Ovary (tissue), 7 donors: ENCODE measurements at regions not wholly inside any gene's neighbourhood (a gene's known extent, or its start where the extent isn't known, plus 50 kb on each side); places are given as distances from the start of the nearest gene placed in this dataset.
"Not testable (repeated sequence)": the region's sequence is repeated elsewhere in the genome, so short reads cannot be mapped to it uniquely, and the experiment has no call there.

Experiments
- DNase-seq, 5 donors: peaks; one replicate each; pipeline ENCODE4 v3.0.0-alpha.2; 2019 to 2020
- H3K27ac ChIP-seq, 2 donors: fragments of 200-600 bp; one replicate each; pipeline versions ENCODE4 v1.5.1 to v1.8.0; 2019 to 2022
- H3K27me3 ChIP-seq: fragments of 200-600 bp; one replicate; pipeline ENCODE4 v1.8.0; 2022
- H3K36me3 ChIP-seq: fragments of 200-600 bp; sonication (generic); one replicate; pipeline ENCODE4 v1.5.1; 2019
- H3K4me1 ChIP-seq: one replicate; pipeline ENCODE4 v1.8.1; 2013; ENCODE audit warnings: mild to moderate bottlenecking, moderate library complexity; ENCODE audit not compliant: insufficient read depth
- H3K4me3 ChIP-seq: fragments of 200-600 bp; sonication (generic); one replicate; pipeline ENCODE4 v1.5.1; 2017
- H3K9me3 ChIP-seq, 2 donors: fragments of 200-600 bp in 1 of 2; sonication (generic) in 1 of 2; one replicate each; pipeline versions ENCODE4 v1.5.1 to v1.8.1; 2013 to 2019; ENCODE audit warnings: mild to moderate bottlenecking in 1 of 2, moderate library complexity in 1 of 2
- EP300 ChIP-seq: sonication (generic); formaldehyde crosslinking; IDR thresholded peaks from one replicate; pipeline ENCODE4 v1.6.1; 2017; ENCODE audit warnings: antibody characterized with exemption
- POLR2A ChIP-seq: fragments of 450-650 bp; IDR thresholded peaks from one replicate; pipeline ENCODE4 v1.6.1; 2017; ENCODE audit warnings: antibody characterized with exemption, mild to moderate bottlenecking, moderate library complexity
- WGBS, 3 donors: extraction: QIAGEN DNeasy Blood & Tissue Kit in 1 of 3; methylation state at CpG; one replicate each; pipeline versions ENCODE4 v1.1.5 to v1.1.7; 2013 to 2017; 5-methylcytosine and 5-hydroxymethylcytosine counted together
- intact Hi-C, 4 donors: fragments of 100-400 bp; cut with DNase I; formaldehyde crosslinking; loops; one replicate each; pipeline versions ENCODE4 v1.11.0 to v1.15.1; 2022 to 2023
- TF ChIP-seq, protein P1 (sequence below), 3 donors: fragments of 450-650 bp in 2 of 3; fragments of 200-600 bp in 1 of 3; IDR thresholded peaks; one replicate each; pipeline versions ENCODE4 v1.5.1 to v1.8.0; 2016 to 2022; ENCODE audit warnings: antibody characterized with exemption in 3 of 3, mild to moderate bottlenecking in 1 of 3
- donor health status: DM: no; HTN: no; CAD: no; lungs with moderate emphysema.
- donor health status: DM: no; HTN: no; CAD: no.
- donor health status: Bipolar disorder and iron deficiency.
- donor health status: DM: no; HTN: no; CAD: no.
- donor health status: DM: yes; HTN: yes; CAD: no.

DNA sequence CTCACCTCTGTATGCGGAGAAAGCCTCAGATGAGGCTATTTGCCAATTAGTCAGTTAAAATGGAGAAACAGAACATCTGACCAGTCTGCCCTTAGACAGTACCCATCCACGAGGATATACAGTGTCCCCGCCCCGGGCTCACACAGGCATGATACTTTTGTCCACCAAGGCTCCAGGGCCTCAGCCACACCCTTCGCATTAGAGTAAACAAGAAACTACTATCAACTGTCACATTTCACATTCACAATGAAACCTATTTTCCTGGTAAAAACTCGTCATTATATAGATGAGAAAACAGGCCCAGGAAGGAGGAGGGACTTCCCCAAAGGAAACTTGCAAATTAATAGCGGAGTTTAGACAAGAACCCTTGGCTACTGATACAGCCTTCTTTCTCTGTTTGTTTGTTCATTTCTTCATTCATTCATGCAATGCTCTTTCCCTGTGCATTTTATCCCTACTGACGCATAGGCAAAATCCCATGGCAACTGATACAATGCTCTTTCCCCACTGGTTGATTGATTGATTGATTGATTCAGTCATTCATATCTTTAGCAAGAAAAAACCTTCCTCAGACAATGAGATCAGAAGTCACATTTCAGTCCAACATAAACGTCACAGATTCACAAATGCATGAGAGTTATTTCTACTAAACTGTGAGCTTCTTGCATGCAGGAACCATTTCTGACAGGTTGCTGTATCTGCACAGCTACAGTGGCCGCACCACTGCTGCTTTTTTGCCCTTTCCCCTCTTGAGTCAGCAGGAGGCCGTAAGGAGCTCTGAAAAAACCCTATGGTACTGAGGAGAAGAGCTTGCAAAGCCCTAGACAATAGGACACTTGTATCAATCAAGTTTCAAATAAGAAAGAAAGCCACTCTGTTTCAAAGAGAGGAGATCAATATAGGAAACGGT, 777.1 kb downstream of the RNF144A start:
- DNase-seq: no peak
- intact Hi-C loops: no loop called here
- 84 to 87% (median 86%) methylated on average over 12 of the region's 12 CpGs for WGBS, 3 donors
- Histone ChIP-seq H3K9me3 (no peaks in the 10 kb centered on the region), H3K36me3 (no peaks in the 10 kb centered on the region), H3K27ac (no peak overlapping the region), H3K4me1 (no peaks in the 10 kb centered on the region), H3K27me3 (no peaks in the 10 kb centered on the region), H3K4me3 (no peak overlapping the region)
- TF ChIP-seq, protein P1, sequence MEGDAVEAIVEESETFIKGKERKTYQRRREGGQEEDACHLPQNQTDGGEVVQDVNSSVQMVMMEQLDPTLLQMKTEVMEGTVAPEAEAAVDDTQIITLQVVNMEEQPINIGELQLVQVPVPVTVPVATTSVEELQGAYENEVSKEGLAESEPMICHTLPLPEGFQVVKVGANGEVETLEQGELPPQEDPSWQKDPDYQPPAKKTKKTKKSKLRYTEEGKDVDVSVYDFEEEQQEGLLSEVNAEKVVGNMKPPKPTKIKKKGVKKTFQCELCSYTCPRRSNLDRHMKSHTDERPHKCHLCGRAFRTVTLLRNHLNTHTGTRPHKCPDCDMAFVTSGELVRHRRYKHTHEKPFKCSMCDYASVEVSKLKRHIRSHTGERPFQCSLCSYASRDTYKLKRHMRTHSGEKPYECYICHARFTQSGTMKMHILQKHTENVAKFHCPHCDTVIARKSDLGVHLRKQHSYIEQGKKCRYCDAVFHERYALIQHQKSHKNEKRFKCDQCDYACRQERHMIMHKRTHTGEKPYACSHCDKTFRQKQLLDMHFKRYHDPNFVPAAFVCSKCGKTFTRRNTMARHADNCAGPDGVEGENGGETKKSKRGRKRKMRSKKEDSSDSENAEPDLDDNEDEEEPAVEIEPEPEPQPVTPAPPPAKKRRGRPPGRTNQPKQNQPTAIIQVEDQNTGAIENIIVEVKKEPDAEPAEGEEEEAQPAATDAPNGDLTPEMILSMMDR (IDR thresholded peaks at IDR 0.05): no peak
- TF ChIP-seq EP300: no peak
- TF ChIP-seq POLR2A: no peak

DNA sequence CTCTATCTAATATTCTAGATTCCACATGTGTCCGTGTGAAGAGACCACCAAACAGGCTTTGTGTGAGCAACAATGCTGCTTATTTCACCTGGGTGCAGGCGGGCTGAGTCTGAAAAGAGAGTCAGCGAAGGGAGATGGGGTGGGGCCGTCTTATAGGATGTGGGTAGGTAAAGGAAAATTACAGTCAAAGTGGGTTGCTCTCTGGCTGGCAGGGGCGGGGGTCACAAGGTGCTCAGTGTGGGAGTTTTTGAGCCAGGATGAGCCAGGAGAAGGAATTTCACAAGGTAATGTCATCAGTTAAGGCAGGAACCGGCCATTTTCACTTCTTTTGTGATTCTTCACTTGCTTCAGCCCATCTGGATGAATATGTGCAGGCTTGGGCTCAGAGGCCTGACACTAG, 779.3 kb downstream of the RNF144A start:
- H3K9me3 ChIP-seq, H3K36me3 ChIP-seq, H3K4me3 ChIP-seq, H3K27me3 ChIP-seq, H3K4me1 ChIP-seq, H3K27ac ChIP-seq, intact Hi-C loops, DNase-seq: not testable (repeated sequence)
- whole genome bisulfite sequencing, 3 donors: 81 to 89% (median 88%) methylated on average over 6 of the region's 6 CpGs

DNA sequence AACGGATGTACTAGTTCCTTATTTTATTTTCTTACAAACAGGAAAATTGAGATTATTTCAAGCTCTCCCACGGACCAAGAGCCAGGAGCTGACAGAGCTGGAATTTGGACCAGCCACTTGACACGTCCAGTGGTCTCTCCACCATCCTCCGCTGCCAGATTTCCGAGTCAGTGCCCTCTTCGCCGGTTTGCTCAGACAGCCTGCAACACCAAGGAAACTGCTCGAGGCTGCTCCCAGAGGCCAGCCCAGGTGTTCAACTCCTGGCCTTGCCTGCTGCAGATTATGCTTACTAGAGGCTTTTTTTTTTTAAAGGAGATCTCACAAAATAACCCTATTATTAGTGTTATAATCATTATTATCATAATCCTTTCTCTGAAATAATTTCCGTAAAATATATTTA, 779.8 kb downstream of the RNF144A start:
- Histone ChIP-seq H3K4me3 (no peak overlapping the region), H3K27me3 (no peaks in the 10 kb centered on the region), H3K36me3 (no peaks in the 10 kb centered on the region), H3K4me1 (no peaks in the 10 kb centered on the region), H3K9me3 (no peaks in the 10 kb centered on the region), H3K27ac (no peak overlapping the region)
- TF ChIP-seq EP300: no peak
- TF ChIP-seq, protein P1 (IDR thresholded peaks at IDR 0.05): no peak
- TF ChIP-seq POLR2A: no peak
- WGBS, 3 donors: 79 to 86% (median 80%) methylated on average over 9 of the region's 9 CpGs
- no peak for DNase-seq
- intact Hi-C loops: no loop called here

DNA sequence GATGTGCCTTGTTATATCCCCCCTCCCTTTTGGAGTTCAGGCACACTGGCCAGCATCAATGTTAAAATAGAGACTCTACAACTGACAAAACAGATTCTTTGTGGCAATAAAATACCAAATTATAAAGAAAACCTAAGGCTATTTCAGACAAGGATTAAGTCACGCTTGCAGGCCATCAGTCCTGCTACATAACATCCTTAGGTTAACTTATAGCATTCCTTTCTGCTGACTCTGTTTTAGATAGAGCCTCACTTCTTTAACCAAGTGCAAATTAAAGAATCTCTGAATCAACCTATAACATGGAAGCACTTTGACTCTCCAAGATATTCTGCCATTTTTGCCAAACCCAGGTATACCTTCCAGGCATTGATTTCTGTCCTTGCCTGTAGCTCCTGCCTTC, 784.6 kb downstream of the RNF144A start:
- intact Hi-C loops: loop anchor here in 1 of 4 donors (2.0 kb wide), 1 partner anchor 415 kb away; no protein-coding TSS in a partner anchor
- WGBS, 3 donors: 94 to 100% (median 97%) methylated on average over 1 of the region's 1 CpG
- Histone ChIP-seq H3K27me3 (no peaks in the 10 kb centered on the region), H3K9me3 (no peaks in the 10 kb centered on the region), H3K4me3 (no peak overlapping the region), H3K4me1 (no peaks in the 10 kb centered on the region), H3K36me3 (no peaks in the 10 kb centered on the region), H3K27ac (no peak overlapping the region)
- no peak for DNase-seq
- no peak for TF ChIP-seq EP300

DNA sequence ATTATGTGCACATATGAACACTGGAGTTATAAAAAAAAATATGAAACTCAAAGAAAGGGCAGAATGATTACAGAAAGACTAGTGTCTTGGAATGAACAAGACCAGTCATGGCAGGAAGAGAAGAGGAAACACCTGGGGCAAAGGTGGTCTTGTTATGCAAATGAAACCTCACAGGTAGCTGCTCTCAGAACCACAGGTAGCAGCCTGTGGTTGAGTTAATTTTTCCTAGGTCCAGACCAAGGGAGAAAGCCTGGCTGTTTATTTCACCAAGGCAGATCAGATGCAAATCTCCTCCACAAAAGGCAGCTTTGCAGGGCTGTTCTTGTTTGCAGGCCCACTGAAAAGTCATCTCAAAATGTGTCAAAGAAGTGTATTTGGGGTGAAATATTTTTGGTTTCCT, 785.8 kb downstream of the RNF144A start:
- no peaks in the 10 kb centered on the region for H3K27me3 ChIP-seq
- intact Hi-C loops: loop anchor here in 1 of 4 donors (2.0 kb wide), 1 partner anchor 416 kb away; no protein-coding TSS in a partner anchor
- no peaks in the 10 kb centered on the region for H3K9me3 ChIP-seq
- H3K27ac ChIP-seq: no peak overlapping the region
- no peak for TF ChIP-seq EP300
- TF ChIP-seq POLR2A: no peak
- no peak for DNase-seq
- H3K36me3 ChIP-seq: no peaks in the 10 kb centered on the region
- H3K4me3 ChIP-seq: no peak overlapping the region
- no peaks in the 10 kb centered on the region for H3K4me1 ChIP-seq

DNA sequence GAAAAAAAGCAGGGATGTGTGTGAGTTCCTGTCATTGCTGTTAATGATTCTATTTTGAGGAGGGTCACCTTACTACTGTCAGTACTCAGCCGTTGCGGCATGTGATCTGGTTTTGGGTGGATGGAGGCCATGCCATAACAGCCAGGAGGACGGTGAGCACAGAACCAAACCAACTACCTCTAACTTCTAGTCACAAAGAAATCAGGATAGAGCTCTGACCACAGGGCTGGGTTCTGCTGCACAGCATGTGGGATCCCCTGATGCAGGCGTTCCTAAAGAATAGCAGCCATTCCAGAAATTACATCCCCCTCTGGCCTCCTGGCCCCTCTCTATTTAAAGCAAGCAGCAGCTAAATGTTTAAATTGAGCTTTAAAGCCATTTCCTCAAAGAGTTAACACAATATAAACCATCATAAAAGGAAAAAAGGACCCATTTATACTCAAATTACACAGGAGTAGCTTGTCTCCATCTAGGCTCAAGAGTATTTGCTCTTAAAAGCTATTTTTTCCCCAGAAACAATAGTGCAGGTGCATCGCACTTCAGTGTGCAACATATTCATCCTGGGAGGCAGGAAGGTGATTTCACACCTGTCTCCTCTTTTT, 786.4 kb downstream of the RNF144A start:
- WGBS, 3 donors: 82 to 87% (median 86%) methylated on average over 5 of the region's 5 CpGs
- H3K9me3 ChIP-seq: no peaks in the 10 kb centered on the region
- TF ChIP-seq, protein P1 (IDR thresholded peaks at IDR 0.05): no peak
- TF ChIP-seq EP300: no peak
- no peaks in the 10 kb centered on the region for H3K4me1 ChIP-seq
- no peak overlapping the region for H3K27ac ChIP-seq
- intact Hi-C loops: loop anchor here in 1 of 4 donors (2.0 kb wide), 1 partner anchor 417 kb away; no protein-coding TSS in a partner anchor
- no peaks in the 10 kb centered on the region for H3K36me3 ChIP-seq
- H3K4me3 ChIP-seq: no peak overlapping the region
- no peaks in the 10 kb centered on the region for H3K27me3 ChIP-seq
- DNase-seq: no peak
